ENCODE measurements at regions not wholly inside any gene's neighbourhood (a gene's known extent, or its start where the extent isn't known, plus 50 kb on each side); places are given as distances from the start of the nearest gene placed in this dataset.

- H3K36me3 ChIP-seq (ENCODE audit: control insufficient read depth, low read length) = no peaks in the 10 kb centered on the region
- no peaks in the 10 kb centered on the region for H3K9me2 ChIP-seq (replicated peaks; ENCODE audit: control insufficient read depth, low read length)
- H3K27ac ChIP-seq (ENCODE audit: low read depth, low read length) = no peak overlapping the region
- no peak overlapping the region for H3K4me2 ChIP-seq (ENCODE audit: low read length)
- H3K79me2 ChIP-seq (ENCODE audit: control insufficient read depth, low read length) = no peaks in the 10 kb centered on the region
- no peaks in the 10 kb centered on the region for H3K9me3 ChIP-seq (ENCODE audit: control insufficient read depth, insufficient read depth, low read length)
- H3K4me1 ChIP-seq (ENCODE audit: control insufficient read depth, low read length) = no peaks in the 10 kb centered on the region
- H3F3A ChIP-seq (ENCODE audit: control insufficient read depth, insufficient read depth) = no peaks in the 10 kb centered on the region
- H3K4me3 ChIP-seq (ENCODE audit: low read length) = no peak overlapping the region
- H4K20me1 ChIP-seq (ENCODE audit: control insufficient read depth, insufficient read depth, low read depth, low read length) = no peaks in the 10 kb centered on the region
- peaks cover 2% of the 10 kb centered on the region; the same call in 1 of the 2 replicates for H3K27me3 ChIP-seq (ENCODE audit: control insufficient read depth, low read length)
- TF ChIP-seq EZH2phosphoT487 (IDR thresholded peaks at IDR 0.05; ENCODE audit: borderline replicate concordance, low read length) = no peak
- no peak for TF ChIP-seq CTCF (IDR thresholded peaks at IDR 0.05; ENCODE audit: low read depth, low read length, poor library complexity, severe bottlenecking)
Measured at GRCh38 chr16:85194307-85195270, 82.3 kb upstream of the CIBAR2 start.

GRCh38 chr16:85195271-85195647, 83.0 kb upstream of the CIBAR2 start:
- H3K27ac ChIP-seq (ENCODE audit: low read depth, low read length) = no peak overlapping the region
- TF ChIP-seq CTCF (IDR thresholded peaks at IDR 0.05; ENCODE audit: low read depth, low read length, poor library complexity, severe bottlenecking) (no peak), EZH2phosphoT487 (IDR thresholded peaks at IDR 0.05; ENCODE audit: borderline replicate concordance, low read length) (no peak)
- H3K4me3 ChIP-seq (ENCODE audit: low read length) = no peak overlapping the region
- no peaks in the 10 kb centered on the region for H3K36me3 ChIP-seq (ENCODE audit: control insufficient read depth, low read length)
- no peaks in the 10 kb centered on the region for H3K9me3 ChIP-seq (ENCODE audit: control insufficient read depth, insufficient read depth, low read length)
- H3K79me2 ChIP-seq (ENCODE audit: control insufficient read depth, low read length) = no peaks in the 10 kb centered on the region
- H4K20me1 ChIP-seq (ENCODE audit: control insufficient read depth, insufficient read depth, low read depth, low read length) = no peaks in the 10 kb centered on the region
- H3K4me1 ChIP-seq (ENCODE audit: control insufficient read depth, low read length) = no peaks in the 10 kb centered on the region
- H3K4me2 ChIP-seq (ENCODE audit: low read length) = no peak overlapping the region
- H3F3A ChIP-seq (ENCODE audit: control insufficient read depth, insufficient read depth) = no peaks in the 10 kb centered on the region
- H3K9me2 ChIP-seq (replicated peaks; ENCODE audit: control insufficient read depth, low read length) = no peaks in the 10 kb centered on the region
- peaks cover under 1% of the 10 kb centered on the region; the same call in 1 of the 2 replicates for H3K27me3 ChIP-seq (ENCODE audit: control insufficient read depth, low read length)

GRCh38 chr16:85195900-85196772, 83.9 kb upstream of the CIBAR2 start:
- TF ChIP-seq EZH2phosphoT487 (IDR thresholded peaks at IDR 0.05; ENCODE audit: borderline replicate concordance, low read length) (no peak), CTCF (IDR thresholded peaks at IDR 0.05; ENCODE audit: low read depth, low read length, poor library complexity, severe bottlenecking) (no peak)
- Histone ChIP-seq H3K79me2 (ENCODE audit: control insufficient read depth, low read length) (no peaks in the 10 kb centered on the region), H3K9me3 (ENCODE audit: control insufficient read depth, insufficient read depth, low read length) (no peaks in the 10 kb centered on the region), H3K27me3 (ENCODE audit: control insufficient read depth, low read length) (no peaks in the 10 kb centered on the region), H3K36me3 (ENCODE audit: control insufficient read depth, low read length) (no peaks in the 10 kb centered on the region), H3K4me1 (ENCODE audit: control insufficient read depth, low read length) (no peaks in the 10 kb centered on the region), H4K20me1 (ENCODE audit: control insufficient read depth, insufficient read depth, low read depth, low read length) (no peaks in the 10 kb centered on the region), H3K27ac (ENCODE audit: low read depth, low read length) (no peak overlapping the region), H3K4me2 (ENCODE audit: low read length) (no peak overlapping the region), H3K4me3 (ENCODE audit: low read length) (no peak overlapping the region), H3F3A (ENCODE audit: control insufficient read depth, insufficient read depth) (no peaks in the 10 kb centered on the region), H3K9me2 (replicated peaks; ENCODE audit: control insufficient read depth, low read length) (no peaks in the 10 kb centered on the region)
